ENCODE measurements at regions not wholly inside any gene's neighbourhood (a gene's known extent, or its start where the extent isn't known, plus 50 kb on each side); places are given as distances from the start of the nearest gene placed in this dataset.
A peak's percentile ranks its signal among the peaks of the same experiment; 100 is the strongest.

- TF ChIP-seq EZH2 (IDR thresholded peaks at IDR 0.05; ENCODE audit: low read depth, unreplicated experiment) = no peak
- no peak for TF ChIP-seq ETS1 (IDR thresholded peaks at IDR 0.05)
Measured at GRCh38 chr9:14485366-14485765, 171.4 kb upstream of the NFIB start (continued).

GRCh38 chr9:14482856-14483255 is 168.9 kb upstream of the NFIB start:
- H3F3A ChIP-seq (replicated peaks; ENCODE audit: low read depth) = no peaks in the 10 kb centered on the region
- Mint-ChIP-seq H3K4me3 (no peak overlapping the region), H3K27me3 (ENCODE audit: insufficient read depth, low read depth, poor library complexity) (peaks cover 6% of the 10 kb centered on the region), H3K9me3 (no peaks in the 10 kb centered on the region), H3K4me1 (peaks cover 30% of the 10 kb centered on the region), H3K27ac (no peak overlapping the region), H3K36me3 (ENCODE audit: low read depth) (no peaks in the 10 kb centered on the region; the same call in 2 of the 3 replicates)
- H3K79me2 ChIP-seq (replicated peaks; ENCODE audit: insufficient read depth) = no peaks in the 10 kb centered on the region
- no peak overlapping the region for H2AFZ ChIP-seq
- no peak overlapping the region for H3K4me2 ChIP-seq
- H3K9me2 ChIP-seq (ENCODE audit: insufficient read depth) = peaks cover 7% of the 10 kb centered on the region; the same call in 1 of the 2 replicates
- no peaks in the 10 kb centered on the region for H3K36me3 ChIP-seq (ENCODE audit: insufficient read depth)
- no peak overlapping the region for H3K4me3 ChIP-seq
- no peak overlapping the region for H3K27ac ChIP-seq (ENCODE audit: low read depth)
- no peaks in the 10 kb centered on the region for H4K20me1 ChIP-seq (replicated peaks; ENCODE audit: insufficient read depth)
- TF ChIP-seq ZNF331 (CRISPR knock-in tag; IDR thresholded peaks at IDR 0.05; ENCODE audit: low read depth) = no peak
- no peak for TF ChIP-seq CREB1 (CRISPR knock-in tag; IDR thresholded peaks at IDR 0.05; ENCODE audit: low read depth)
- no peak for DNase-seq (ENCODE audit: low spot score)
- H3K4me1 ChIP-seq (ENCODE audit: insufficient read depth) = peaks cover 9% of the 10 kb centered on the region
- no peaks in the 10 kb centered on the region for H3K27me3 ChIP-seq (ENCODE audit: insufficient read depth)
- no peak for ATAC-seq

- Mint-ChIP-seq H3K27ac (0 out of 2 replicates have a peak overlapping the region, but pooled peaks have one; percentile 30), H3K27me3 (ENCODE audit: insufficient read depth, low read depth, poor library complexity) (peaks cover 3% of the 10 kb centered on the region), H3K36me3 (ENCODE audit: low read depth) (no peaks in the 10 kb centered on the region; the same call in 2 of the 3 replicates), H3K9me3 (no peaks in the 10 kb centered on the region), H3K4me1 (peaks cover 28% of the 10 kb centered on the region), H3K4me3 (no peak overlapping the region)
- DNase-seq (ENCODE audit: low spot score) (no peak), ATAC-seq (no peak)
- Histone ChIP-seq H3K79me2 (replicated peaks; ENCODE audit: insufficient read depth) (no peaks in the 10 kb centered on the region), H3K36me3 (ENCODE audit: insufficient read depth) (no peaks in the 10 kb centered on the region), H2AFZ (no peak overlapping the region), H3K9me2 (ENCODE audit: insufficient read depth) (peaks cover 12% of the 10 kb centered on the region; the same call in 1 of the 2 replicates), H3K27me3 (ENCODE audit: insufficient read depth) (no peaks in the 10 kb centered on the region), H3K4me2 (no peak overlapping the region), H3K4me3 (no peak overlapping the region), H4K20me1 (replicated peaks; ENCODE audit: insufficient read depth) (no peaks in the 10 kb centered on the region), H3K27ac (ENCODE audit: low read depth) (no peak overlapping the region), H3F3A (replicated peaks; ENCODE audit: low read depth) (no peaks in the 10 kb centered on the region), H3K4me1 (ENCODE audit: insufficient read depth) (peaks cover 9% of the 10 kb centered on the region)
- TF ChIP-seq POLR2AphosphoS5 (IDR thresholded peaks at IDR 0.05; ENCODE audit: low read depth) (no peak), STAT1 (IDR thresholded peaks at IDR 0.05; ENCODE audit: unreplicated experiment) (no peak), JUNB (IDR thresholded peaks at IDR 0.05; ENCODE audit: unreplicated experiment) (no peak), ZNF331 (CRISPR knock-in tag; IDR thresholded peaks at IDR 0.05; ENCODE audit: low read depth) (no peak), EZH2 (IDR thresholded peaks at IDR 0.05; ENCODE audit: low read depth, unreplicated experiment) (no peak), EZH2phosphoT487 (IDR thresholded peaks at IDR 0.05; ENCODE audit: unreplicated experiment) (no peak), CTCF (conservative IDR thresholded peaks at IDR 0.05; ENCODE audit: low read depth in 2 of 2) (no peak), ZNF114 (CRISPR knock-in tag; IDR thresholded peaks at IDR 0.05) (no peak), CREB1 (CRISPR knock-in tag; IDR thresholded peaks at IDR 0.05; ENCODE audit: low read depth) (no peak), ZNF462 (CRISPR knock-in tag; IDR thresholded peaks at IDR 0.05) (no peak)
Measured at GRCh38 chr9:14480526-14480925, 166.6 kb upstream of the NFIB start.
